Transverse colon (tissue), 3 donors: ENCODE measurements at regions not wholly inside any gene's neighbourhood (a gene's known extent, or its start where the extent isn't known, plus 50 kb on each side); places are given as distances from the start of the nearest gene placed in this dataset.

ENCODE experiments used
- EP300 ChIP-seq: sonication (generic); formaldehyde crosslinking; IDR thresholded peaks from one replicate; pipeline ENCODE4 v1.6.1; 2017; ENCODE audit warnings: antibody characterized with exemption, low read depth
- TF ChIP-seq, protein P1 (sequence below), 5 experiments: fragments of 200-600 bp in 3 of 5; fragments of 450-650 bp in 2 of 5; sonication (generic) in 3 of 5; IDR thresholded peaks; 1 replicate in 2 of 5; 2 replicates in 3 of 5; pipeline ENCODE4 v1.5.1; 2016 to 2017; ENCODE audit warnings: antibody characterized with exemption in 5 of 5, inconsistent platforms in 3 of 5, mild to moderate bottlenecking in 2 of 5, moderate library complexity in 1 of 5

- TF ChIP-seq EP300: no peak
- TF ChIP-seq, protein P1, sequence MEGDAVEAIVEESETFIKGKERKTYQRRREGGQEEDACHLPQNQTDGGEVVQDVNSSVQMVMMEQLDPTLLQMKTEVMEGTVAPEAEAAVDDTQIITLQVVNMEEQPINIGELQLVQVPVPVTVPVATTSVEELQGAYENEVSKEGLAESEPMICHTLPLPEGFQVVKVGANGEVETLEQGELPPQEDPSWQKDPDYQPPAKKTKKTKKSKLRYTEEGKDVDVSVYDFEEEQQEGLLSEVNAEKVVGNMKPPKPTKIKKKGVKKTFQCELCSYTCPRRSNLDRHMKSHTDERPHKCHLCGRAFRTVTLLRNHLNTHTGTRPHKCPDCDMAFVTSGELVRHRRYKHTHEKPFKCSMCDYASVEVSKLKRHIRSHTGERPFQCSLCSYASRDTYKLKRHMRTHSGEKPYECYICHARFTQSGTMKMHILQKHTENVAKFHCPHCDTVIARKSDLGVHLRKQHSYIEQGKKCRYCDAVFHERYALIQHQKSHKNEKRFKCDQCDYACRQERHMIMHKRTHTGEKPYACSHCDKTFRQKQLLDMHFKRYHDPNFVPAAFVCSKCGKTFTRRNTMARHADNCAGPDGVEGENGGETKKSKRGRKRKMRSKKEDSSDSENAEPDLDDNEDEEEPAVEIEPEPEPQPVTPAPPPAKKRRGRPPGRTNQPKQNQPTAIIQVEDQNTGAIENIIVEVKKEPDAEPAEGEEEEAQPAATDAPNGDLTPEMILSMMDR (IDR thresholded peaks at IDR 0.05): no peak
Measured at GRCh38 chr10:10921826-10922461, 95.7 kb upstream of the CELF2 start.
